Epithelial cell of esophagus (primary cell): ENCODE measurements at regions not wholly inside any gene's neighbourhood (a gene's known extent, or its start where the extent isn't known, plus 50 kb on each side); places are given as distances from the start of the nearest gene placed in this dataset.
A peak's percentile ranks its signal among the peaks of the same experiment; 100 is the strongest.

Experiments
- DNase-seq: peaks from one replicate; pipeline ENCODE4 v3.0.0; 2010; ENCODE audit warnings: low read depth
- H3K4me3 ChIP-seq: 2 replicates; pipeline ENCODE4 v1.5.1; 2011; ENCODE audit warnings: mild to moderate bottlenecking, low read length, control low read depth
- TF ChIP-seq, protein P1 (sequence below): IDR thresholded peaks from 2 replicates; pipeline ENCODE4 v1.5.1; 2011; ENCODE audit warnings: low read depth, mild to moderate bottlenecking, low read length, control low read depth, inconsistent platforms; ENCODE audit not compliant: insufficient read depth; ENCODE audit errors: missing control alignments

DNA sequence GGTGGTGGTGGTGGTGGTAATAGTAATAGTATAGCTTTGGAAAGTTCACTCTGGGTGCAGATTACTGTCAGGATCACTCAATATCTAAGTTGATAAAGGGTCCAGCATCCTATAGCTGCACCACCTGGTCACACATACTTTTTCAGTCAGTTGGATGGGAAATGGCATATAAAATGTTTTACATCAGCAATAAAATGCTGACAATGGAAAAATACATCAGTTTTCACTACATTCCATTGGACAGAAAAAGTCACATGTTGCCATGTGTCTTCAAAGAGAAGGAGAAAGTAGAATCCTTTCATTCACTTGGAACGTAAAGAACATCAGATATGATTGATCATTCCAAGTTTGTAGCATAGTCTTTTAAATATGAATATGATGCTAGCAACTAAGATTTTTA, 481.4 kb downstream of the SLITRK6 start:
- DNase-seq = no peak
- TF ChIP-seq, protein P1, sequence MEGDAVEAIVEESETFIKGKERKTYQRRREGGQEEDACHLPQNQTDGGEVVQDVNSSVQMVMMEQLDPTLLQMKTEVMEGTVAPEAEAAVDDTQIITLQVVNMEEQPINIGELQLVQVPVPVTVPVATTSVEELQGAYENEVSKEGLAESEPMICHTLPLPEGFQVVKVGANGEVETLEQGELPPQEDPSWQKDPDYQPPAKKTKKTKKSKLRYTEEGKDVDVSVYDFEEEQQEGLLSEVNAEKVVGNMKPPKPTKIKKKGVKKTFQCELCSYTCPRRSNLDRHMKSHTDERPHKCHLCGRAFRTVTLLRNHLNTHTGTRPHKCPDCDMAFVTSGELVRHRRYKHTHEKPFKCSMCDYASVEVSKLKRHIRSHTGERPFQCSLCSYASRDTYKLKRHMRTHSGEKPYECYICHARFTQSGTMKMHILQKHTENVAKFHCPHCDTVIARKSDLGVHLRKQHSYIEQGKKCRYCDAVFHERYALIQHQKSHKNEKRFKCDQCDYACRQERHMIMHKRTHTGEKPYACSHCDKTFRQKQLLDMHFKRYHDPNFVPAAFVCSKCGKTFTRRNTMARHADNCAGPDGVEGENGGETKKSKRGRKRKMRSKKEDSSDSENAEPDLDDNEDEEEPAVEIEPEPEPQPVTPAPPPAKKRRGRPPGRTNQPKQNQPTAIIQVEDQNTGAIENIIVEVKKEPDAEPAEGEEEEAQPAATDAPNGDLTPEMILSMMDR = no peak
- H3K4me3 ChIP-seq = no peak overlapping the region

DNA sequence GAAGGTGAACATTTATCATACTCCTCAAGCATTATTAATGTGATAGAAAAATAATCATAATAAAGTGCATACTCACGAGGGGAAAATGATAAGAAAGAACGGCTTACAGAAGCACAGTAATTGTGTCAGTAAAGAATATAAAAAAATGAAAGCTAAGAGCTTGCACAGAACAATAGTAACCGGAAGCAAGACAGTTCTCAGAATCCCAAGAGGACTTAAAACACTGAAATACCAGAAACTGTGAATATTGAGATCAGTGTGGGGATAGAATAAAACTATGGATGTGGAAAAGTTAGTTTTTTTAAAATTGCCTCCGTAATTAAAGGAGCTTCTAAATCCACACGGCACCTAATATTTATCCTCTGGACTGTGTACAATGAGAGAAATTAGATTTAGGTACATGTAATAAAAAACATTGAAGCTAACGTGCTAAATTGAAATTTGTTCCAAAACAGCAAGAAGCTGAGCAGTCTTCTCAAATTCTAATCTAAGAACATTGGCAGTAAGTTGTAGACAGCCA, 482.7 kb downstream of the SLITRK6 start:
- TF ChIP-seq, protein P1 = no peak
- H3K4me3 ChIP-seq = no peak overlapping the region
- DNase-seq = no peak

DNA sequence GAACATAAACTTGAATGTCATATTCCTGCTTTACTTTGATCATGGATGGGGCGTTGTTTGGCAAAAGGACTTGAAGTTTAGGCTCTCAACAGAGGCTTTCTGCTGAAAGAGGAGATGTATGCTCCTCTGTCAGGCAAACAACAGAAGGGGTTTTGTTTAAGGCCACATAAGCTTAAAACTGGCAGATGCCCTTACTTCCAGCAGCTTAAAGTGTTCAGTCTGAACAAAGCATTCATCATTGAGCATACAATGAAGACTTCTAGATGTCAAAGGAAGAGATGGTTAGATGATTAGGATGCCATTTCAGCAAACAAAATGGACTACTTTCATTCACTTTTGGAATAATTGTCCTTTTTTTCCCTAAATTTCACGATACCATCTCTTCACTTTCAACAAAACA, 484.5 kb downstream of the SLITRK6 start:
- DNase-seq = no peak

DNA sequence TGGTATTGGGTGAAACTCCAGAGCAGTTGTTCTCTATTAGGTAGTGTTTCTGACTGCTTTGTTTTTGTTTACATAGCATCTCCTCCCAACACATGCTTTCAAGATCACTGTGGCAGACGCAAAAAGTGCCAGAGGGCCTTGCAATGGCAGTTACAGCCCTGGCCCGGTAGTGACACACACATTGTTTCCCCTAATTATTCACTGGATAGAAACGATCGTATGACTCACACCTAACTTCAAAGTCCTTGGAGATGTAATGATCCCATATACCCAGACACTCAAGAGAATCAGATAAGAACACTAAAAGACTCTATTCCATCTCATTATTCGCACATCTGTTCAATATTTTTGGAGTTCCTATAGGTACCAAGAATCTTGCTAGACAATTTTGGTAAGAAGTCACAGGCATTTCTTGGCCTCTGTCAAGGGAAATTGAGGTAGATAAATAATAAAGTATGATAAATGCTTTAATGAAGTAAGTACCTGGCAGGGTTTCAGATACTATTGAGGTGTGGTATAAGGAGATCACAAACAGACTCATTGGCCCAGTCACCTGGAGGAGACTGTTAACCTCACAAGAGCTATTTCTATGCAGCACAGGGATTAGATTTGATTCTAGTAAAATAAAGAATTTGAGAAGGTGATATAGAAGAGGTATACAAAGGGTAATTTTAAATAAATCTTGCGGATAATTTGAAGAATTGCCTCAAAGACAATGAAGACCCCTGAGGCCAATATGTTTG, 485.3 kb downstream of the SLITRK6 start:
- TF ChIP-seq, protein P1 = no peak
- DNase-seq = peak; percentile 73
- H3K4me3 ChIP-seq = no peak overlapping the region

More for the DNA sequence above, 484.5 kb downstream of the SLITRK6 start:
- H3K4me3 ChIP-seq = no peak overlapping the region
- TF ChIP-seq, protein P1 = no peak

DNA sequence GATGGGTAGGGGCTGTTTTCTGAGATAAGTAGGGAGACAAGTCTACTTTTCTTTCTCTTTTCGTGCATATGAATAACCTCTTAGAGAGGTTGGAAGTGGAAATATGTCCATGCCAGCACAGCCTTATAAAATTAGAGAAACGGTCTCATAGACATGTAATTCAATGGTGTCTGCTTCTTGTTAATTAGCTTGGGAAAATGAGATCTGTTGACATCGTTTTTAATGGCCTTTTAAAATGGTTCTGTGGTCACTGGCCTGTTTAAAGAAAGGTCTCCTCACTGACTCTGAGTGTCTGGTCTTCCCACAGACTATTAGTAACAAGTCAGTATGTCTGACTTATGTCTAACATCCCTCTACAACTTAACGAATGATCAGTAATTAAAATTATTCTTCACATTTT, 487.1 kb downstream of the SLITRK6 start:
- no peak overlapping the region for H3K4me3 ChIP-seq
- TF ChIP-seq, protein P1 = no peak
- no peak for DNase-seq

DNA sequence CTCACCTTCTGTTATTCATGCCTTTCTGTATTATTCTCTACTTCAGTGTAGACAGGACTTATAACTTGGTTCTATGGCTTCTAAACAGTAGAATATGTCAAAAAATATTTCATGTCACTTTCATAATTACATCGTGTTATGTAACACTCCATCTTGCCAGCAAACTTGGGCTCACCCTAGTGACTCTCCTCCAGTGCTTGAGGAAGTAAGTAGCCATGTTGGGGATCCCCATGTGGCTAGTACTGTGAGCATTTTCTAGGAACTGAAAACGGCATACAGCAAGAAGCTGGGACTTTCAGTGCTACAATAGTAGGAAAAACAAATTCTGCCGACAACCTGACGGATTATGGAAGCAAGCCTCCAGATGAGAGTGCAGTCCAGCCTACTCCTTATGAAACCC, 495.6 kb downstream of the SLITRK6 start:
- no peak for DNase-seq
- H3K4me3 ChIP-seq = no peak overlapping the region
- TF ChIP-seq, protein P1 = no peak
